Neural progenitor cell (in vitro differentiated cells): ENCODE measurements at regions not wholly inside any gene's neighbourhood (a gene's known extent, or its start where the extent isn't known, plus 50 kb on each side); places are given as distances from the start of the nearest gene placed in this dataset.

ENCODE experiments used
- CTCF ChIP-seq: fragments of 200-600 bp; sonication (generic); IDR thresholded peaks from 2 replicates; pipeline ENCODE4 v1.5.1; 2017; ENCODE audit warnings: antibody characterized with exemption, mild to moderate bottlenecking
- EZH2phosphoT487 ChIP-seq: fragments of 200-600 bp; sonication (generic); IDR thresholded peaks from 2 replicates; pipeline ENCODE4 v1.6.1; 2017; ENCODE audit warnings: antibody characterized with exemption

- no peak for TF ChIP-seq CTCF
- no peak for TF ChIP-seq EZH2phosphoT487
Measured at GRCh38 chr4:183008492-183008891, 90.6 kb upstream of the WWC2 start.
